Body of pancreas (tissue), 4 donors: ENCODE measurements at regions not wholly inside any gene's neighbourhood (a gene's known extent, or its start where the extent isn't known, plus 50 kb on each side); places are given as distances from the start of the nearest gene placed in this dataset.

Source experiments
- POLR2A ChIP-seq, 3 donors: fragments of 450-650 bp; IDR thresholded peaks; one replicate each; pipeline ENCODE4 v1.6.1; 2016; ENCODE audit warnings: antibody characterized with exemption in 3 of 3, mild to moderate bottlenecking in 2 of 3
- TF ChIP-seq, protein P1 (sequence below), 7 experiments: fragments of 450-650 bp in 4 of 7; fragments of 200-600 bp in 3 of 7; sonication (generic) in 3 of 7; IDR thresholded peaks; one replicate each; pipeline ENCODE4 v1.5.1; 2016 to 2019; ENCODE audit warnings: antibody characterized with exemption in 7 of 7

DNA sequence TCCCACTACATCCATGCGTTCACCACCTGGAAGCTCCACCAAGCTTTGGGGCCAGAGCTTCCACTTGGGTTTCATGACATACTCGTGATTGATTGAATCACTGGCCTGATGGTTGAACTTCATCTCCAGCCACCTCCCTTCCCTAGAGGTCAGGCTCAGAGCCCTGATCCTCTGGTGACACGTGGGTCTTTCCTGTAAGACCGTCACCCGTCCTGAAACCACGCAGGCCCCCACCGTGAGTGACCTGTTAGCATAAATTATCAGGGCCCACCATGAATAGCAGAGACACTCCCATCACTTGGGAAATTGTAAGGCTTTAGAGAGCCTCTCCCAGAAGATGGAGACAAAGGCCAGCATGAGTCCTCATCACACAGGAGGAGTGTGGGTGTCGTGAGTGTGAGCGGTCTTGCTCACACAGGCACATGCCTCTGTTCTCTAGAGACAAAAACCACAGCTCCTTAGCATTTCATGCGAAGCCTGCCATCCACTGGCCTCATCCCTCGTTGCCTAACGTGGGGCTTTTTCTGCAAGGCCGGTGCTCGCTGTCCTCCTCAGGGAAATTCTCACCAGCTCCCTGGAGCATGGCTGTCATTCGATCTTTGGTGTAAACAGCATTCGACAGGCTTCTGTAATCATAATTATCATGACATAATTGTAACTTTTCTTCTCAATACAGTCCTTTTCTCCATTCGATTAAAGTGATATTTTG lies 65.1 kb upstream of the DUSP22 start:
- TF ChIP-seq, protein P1, sequence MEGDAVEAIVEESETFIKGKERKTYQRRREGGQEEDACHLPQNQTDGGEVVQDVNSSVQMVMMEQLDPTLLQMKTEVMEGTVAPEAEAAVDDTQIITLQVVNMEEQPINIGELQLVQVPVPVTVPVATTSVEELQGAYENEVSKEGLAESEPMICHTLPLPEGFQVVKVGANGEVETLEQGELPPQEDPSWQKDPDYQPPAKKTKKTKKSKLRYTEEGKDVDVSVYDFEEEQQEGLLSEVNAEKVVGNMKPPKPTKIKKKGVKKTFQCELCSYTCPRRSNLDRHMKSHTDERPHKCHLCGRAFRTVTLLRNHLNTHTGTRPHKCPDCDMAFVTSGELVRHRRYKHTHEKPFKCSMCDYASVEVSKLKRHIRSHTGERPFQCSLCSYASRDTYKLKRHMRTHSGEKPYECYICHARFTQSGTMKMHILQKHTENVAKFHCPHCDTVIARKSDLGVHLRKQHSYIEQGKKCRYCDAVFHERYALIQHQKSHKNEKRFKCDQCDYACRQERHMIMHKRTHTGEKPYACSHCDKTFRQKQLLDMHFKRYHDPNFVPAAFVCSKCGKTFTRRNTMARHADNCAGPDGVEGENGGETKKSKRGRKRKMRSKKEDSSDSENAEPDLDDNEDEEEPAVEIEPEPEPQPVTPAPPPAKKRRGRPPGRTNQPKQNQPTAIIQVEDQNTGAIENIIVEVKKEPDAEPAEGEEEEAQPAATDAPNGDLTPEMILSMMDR (IDR thresholded peaks at IDR 0.05) = peak in 2 of 7 experiments; percentile 5 to 30
- TF ChIP-seq POLR2A (IDR thresholded peaks at IDR 0.05) = no peak
